Fibroblast of lung (primary cell): ENCODE measurements at regions not wholly inside any gene's neighbourhood (a gene's known extent, or its start where the extent isn't known, plus 50 kb on each side); places are given as distances from the start of the nearest gene placed in this dataset.

Experiments
- DNase-seq, 2 donors: peaks; one replicate each; pipeline versions ENCODE4 v3.0.0 to v3.0.0-alpha.2; 2010; ENCODE audit warnings: low read depth in 2 of 2
- H2AFZ ChIP-seq: 2 replicates; pipeline ENCODE4 v1.5.1; 2012; ENCODE audit warnings: low read length, control low read depth, inconsistent platforms
- H3K27ac ChIP-seq: 2 replicates; pipeline ENCODE4 v1.5.1; 2011; ENCODE audit warnings: low read length, control low read depth; ENCODE audit not compliant: insufficient read depth
- H3K27me3 ChIP-seq: 2 replicates; pipeline ENCODE4 v1.5.1; 2011; ENCODE audit warnings: mild to moderate bottlenecking, low read length; ENCODE audit not compliant: control insufficient read depth, insufficient read depth
- H3K36me3 ChIP-seq: 2 replicates; pipeline ENCODE4 v1.5.1; 2011; ENCODE audit warnings: low read length; ENCODE audit not compliant: control insufficient read depth, insufficient read depth
- H3K4me1 ChIP-seq: 2 replicates; pipeline ENCODE4 v1.5.1; 2011; ENCODE audit warnings: low read length; ENCODE audit not compliant: control insufficient read depth, insufficient read depth; ENCODE audit errors: extremely low read depth
- H3K4me2 ChIP-seq: 2 replicates; pipeline ENCODE4 v1.5.1; 2011; ENCODE audit warnings: low read length, control low read depth; ENCODE audit not compliant: insufficient read depth; ENCODE audit errors: extremely low read depth
- H3K4me3 ChIP-seq, 4 experiments: fragments of 200-600 bp in 1 of 4; sonication (generic) in 1 of 4; replicated peaks in 1 of 4; 2 replicates each; pipeline ENCODE4 v1.5.1; 2011 to 2016; ENCODE audit warnings: low read length in 4 of 4, low read depth in 3 of 4, mild to moderate bottlenecking in 3 of 4, control low read depth in 2 of 4, inconsistent platforms in 1 of 4, mixed read lengths in 1 of 4; ENCODE audit not compliant: insufficient read depth in 1 of 4; ENCODE audit errors: control extremely low read depth in 1 of 4
- H3K79me2 ChIP-seq: 2 replicates; pipeline ENCODE4 v1.5.1; 2012; ENCODE audit warnings: mild to moderate bottlenecking, low read length, inconsistent platforms; ENCODE audit not compliant: control insufficient read depth, insufficient read depth
- H3K9ac ChIP-seq: 2 replicates; pipeline ENCODE4 v1.5.1; 2011; ENCODE audit warnings: mild to moderate bottlenecking, low read length, control low read depth; ENCODE audit not compliant: insufficient read depth
- H3K9me3 ChIP-seq: 2 replicates; pipeline ENCODE4 v1.5.1; 2012; ENCODE audit warnings: low read depth, low read length; ENCODE audit not compliant: control insufficient read depth, insufficient read depth
- H4K20me1 ChIP-seq: 2 replicates; pipeline ENCODE4 v1.5.1; 2011; ENCODE audit warnings: low read length; ENCODE audit not compliant: control insufficient read depth, insufficient read depth; ENCODE audit errors: extremely low read depth
- CTCF ChIP-seq, 2 donors: IDR thresholded peaks in 1 of 2; conservative IDR thresholded peaks in 1 of 2; 1 replicate in 1 of 2; 2 replicates in 1 of 2; pipeline ENCODE4 v1.5.1; 2011 to 2012; ENCODE audit warnings: low read length in 2 of 2, control low read depth in 1 of 2, inconsistent platforms in 1 of 2, low read depth in 1 of 2, mild to moderate bottlenecking in 1 of 2
- EZH2 ChIP-seq: IDR thresholded peaks from 2 replicates; pipeline ENCODE4 v1.5.1; 2012; ENCODE audit warnings: low read length, control low read depth, mild to moderate bottlenecking; ENCODE audit errors: missing control alignments

GRCh38 chr16:17829811-17830210 is 359.1 kb upstream of the XYLT1 start:
- Histone ChIP-seq H4K20me1 (no peaks in the 10 kb centered on the region), H3K4me1 (no peaks in the 10 kb centered on the region), H2AFZ (no peak overlapping the region), H3K4me3 (no peak overlapping the region), H3K27me3 (no peaks in the 10 kb centered on the region), H3K9ac (no peak overlapping the region), H3K4me2 (no peak overlapping the region), H3K36me3 (no peaks in the 10 kb centered on the region), H3K79me2 (no peaks in the 10 kb centered on the region), H3K9me3 (no peaks in the 10 kb centered on the region), H3K27ac (no peak overlapping the region)
- TF ChIP-seq CTCF (conservative IDR thresholded peaks at IDR 0.05 in 1 of 2, IDR thresholded peaks at IDR 0.05 in 1 of 2; ENCODE audit: low read depth in 1 of 2, low read length in 2 of 2) = no peak
- no peak for TF ChIP-seq EZH2
- DNase-seq = peak; percentile 23 to 24

GRCh38 chr16:17828012-17828411 is 357.3 kb upstream of the XYLT1 start:
- H3K79me2 ChIP-seq = no peaks in the 10 kb centered on the region
- no peak overlapping the region for H3K4me3 ChIP-seq
- H2AFZ ChIP-seq = no peak overlapping the region
- H3K4me1 ChIP-seq = no peaks in the 10 kb centered on the region
- H3K4me2 ChIP-seq = no peak overlapping the region
- H3K9ac ChIP-seq = no peak overlapping the region
- no peaks in the 10 kb centered on the region for H3K36me3 ChIP-seq
- no peaks in the 10 kb centered on the region for H3K27me3 ChIP-seq
- no peak for TF ChIP-seq CTCF (conservative IDR thresholded peaks at IDR 0.05 in 1 of 2, IDR thresholded peaks at IDR 0.05 in 1 of 2; ENCODE audit: low read depth in 1 of 2, low read length in 2 of 2)
- no peak for TF ChIP-seq EZH2
- H4K20me1 ChIP-seq = no peaks in the 10 kb centered on the region
- H3K9me3 ChIP-seq = no peaks in the 10 kb centered on the region
- H3K27ac ChIP-seq = no peak overlapping the region
- peak; percentile 79 to 91 for DNase-seq

- no peak overlapping the region for H3K4me2 ChIP-seq
- H3K27ac ChIP-seq = no peak overlapping the region
- DNase-seq = peak; percentile 42 to 74
These were observed 356.6 kb upstream of the XYLT1 start for GRCh38 chr16:17827313-17827712.

More at GRCh38 chr16:17827313-17827712, 356.6 kb upstream of the XYLT1 start:
- Histone ChIP-seq H3K9me3 (no peaks in the 10 kb centered on the region), H2AFZ (no peak overlapping the region), H3K36me3 (no peaks in the 10 kb centered on the region), H3K4me1 (no peaks in the 10 kb centered on the region), H3K79me2 (no peaks in the 10 kb centered on the region), H3K4me3 (no peak overlapping the region), H3K27me3 (no peaks in the 10 kb centered on the region), H3K9ac (no peak overlapping the region), H4K20me1 (no peaks in the 10 kb centered on the region)
- no peak for TF ChIP-seq CTCF (conservative IDR thresholded peaks at IDR 0.05 in 1 of 2, IDR thresholded peaks at IDR 0.05 in 1 of 2; ENCODE audit: low read depth in 1 of 2, low read length in 2 of 2)
- no peak for TF ChIP-seq EZH2
